OCI-LY1 (cell line): ENCODE measurements at regions not wholly inside any gene's neighbourhood (a gene's known extent, or its start where the extent isn't known, plus 50 kb on each side); places are given as distances from the start of the nearest gene placed in this dataset.

ENCODE experiments used
- H2AFZ ChIP-seq: fragments of 200-600 bp; sonication (generic), shearing (Covaris generic); 2 replicates; pipeline ENCODE4 v1.6.0; 2014; ENCODE audit warnings: antibody characterized with exemption, mild to moderate bottlenecking, low read length
- H3F3A ChIP-seq: fragments of 200-600 bp; sonication (generic), shearing (Covaris generic); 2 replicates; pipeline ENCODE4 v1.6.0; 2014; ENCODE audit warnings: mild to moderate bottlenecking, antibody characterized with exemption, low read length, moderate library complexity; ENCODE audit not compliant: insufficient read depth
- H3K27ac ChIP-seq: fragments of 200-600 bp; sonication (generic); 2 replicates; pipeline ENCODE4 v1.5.1; 2014; ENCODE audit warnings: low read length, mixed run types, mild to moderate bottlenecking, low read depth; ENCODE audit not compliant: poor library complexity, severe bottlenecking
- H3K27me3 ChIP-seq: fragments of 200-600 bp; sonication (generic); 2 replicates; pipeline ENCODE4 v1.6.0; 2014; ENCODE audit warnings: antibody characterized with exemption, mild to moderate bottlenecking, low read length, moderate library complexity; ENCODE audit not compliant: insufficient read depth
- H3K36me3 ChIP-seq: fragments of 200-600 bp; sonication (generic); 2 replicates; pipeline ENCODE4 v1.6.1; 2014; ENCODE audit warnings: mild to moderate bottlenecking, antibody characterized with exemption, low read length, moderate library complexity, mixed read lengths; ENCODE audit not compliant: insufficient read depth
- H3K4me1 ChIP-seq: fragments of 200-600 bp; sonication (generic); 2 replicates; pipeline ENCODE4 v1.5.1; 2014; ENCODE audit warnings: mild to moderate bottlenecking, low read length, moderate library complexity; ENCODE audit not compliant: insufficient read depth, severe bottlenecking
- H3K4me2 ChIP-seq: fragments of 200-600 bp; sonication (generic), shearing (Covaris generic); 2 replicates; pipeline ENCODE4 v1.6.1; 2014; ENCODE audit warnings: low read length
- H3K4me3 ChIP-seq: fragments of 200-600 bp; sonication (generic); 2 replicates; pipeline ENCODE4 v1.5.1; 2014; ENCODE audit warnings: low read length, low read depth, mild to moderate bottlenecking, mixed read lengths; ENCODE audit not compliant: poor library complexity, severe bottlenecking
- H3K79me2 ChIP-seq: fragments of 200-600 bp; shearing (Covaris generic); 2 replicates; pipeline ENCODE4 v1.6.1; 2016; ENCODE audit warnings: mixed run types, low read length, mixed read lengths; ENCODE audit not compliant: insufficient read depth
- H3K9ac ChIP-seq: fragments of 200-600 bp; sonication (generic), shearing (Covaris generic); 2 replicates; pipeline ENCODE4 v1.6.1; 2014; ENCODE audit warnings: mild to moderate bottlenecking, low read length, mixed read lengths
- H3K9me2 ChIP-seq: fragments of 200-600 bp; sonication (generic), shearing (Covaris generic); 2 replicates; pipeline ENCODE4 v1.6.1; 2014; ENCODE audit warnings: low read depth, mild to moderate bottlenecking, low read length, mixed read lengths
- H3K9me3 ChIP-seq: fragments of 200-600 bp; shearing (Covaris generic); 2 replicates; pipeline ENCODE4 v1.6.1; 2014; ENCODE audit warnings: low read length, mixed read lengths
- H4K20me1 ChIP-seq: fragments of 200-600 bp; sonication (generic), shearing (Covaris generic); 2 replicates; pipeline ENCODE4 v1.6.0; 2016; ENCODE audit warnings: mild to moderate bottlenecking, low read length; ENCODE audit not compliant: insufficient read depth
- EZH2 ChIP-seq: fragments of 200-600 bp; sonication (generic), shearing (Covaris generic); IDR thresholded peaks from 2 replicates; pipeline ENCODE4 v1.8.0; 2017; ENCODE audit warnings: borderline replicate concordance, mixed run types, mild to moderate bottlenecking, antibody characterized with exemption, low read length, moderate library complexity, mixed read lengths
- TF ChIP-seq, protein P1 (sequence below): fragments of 200-600 bp; sonication (generic), shearing (Covaris generic); IDR thresholded peaks from 2 replicates; pipeline ENCODE4 v1.5.1; 2017; ENCODE audit warnings: mild to moderate bottlenecking, antibody characterized with exemption, low read length, moderate library complexity, mixed read lengths

DNA sequence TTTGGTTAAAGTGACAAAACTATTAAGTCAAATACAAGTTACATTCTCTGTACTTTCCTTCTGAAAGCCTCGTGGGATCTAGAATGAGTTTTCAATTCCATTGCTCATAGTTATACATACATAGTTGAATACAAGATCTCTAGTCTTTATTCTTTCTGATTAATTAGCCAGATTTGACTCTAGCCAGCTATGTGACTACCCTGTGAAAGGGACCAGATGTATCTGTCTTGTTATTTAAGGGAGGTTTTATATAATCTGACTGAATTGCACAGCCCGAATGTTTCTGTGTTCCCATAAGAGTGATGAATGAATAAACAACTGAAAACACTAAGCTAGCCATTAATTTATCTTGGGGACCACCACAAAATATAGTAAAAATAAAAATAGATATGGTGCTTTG is 166.7 kb downstream of the TMEM167A start:
- Histone ChIP-seq H3K4me2 (no peak overlapping the region), H3K9me3 (no peaks in the 10 kb centered on the region), H3K9me2 (no peaks in the 10 kb centered on the region), H3K4me3 (no peak overlapping the region), H3K36me3 (no peaks in the 10 kb centered on the region), H3K9ac (no peak overlapping the region), H3K27ac (no peak overlapping the region), H3K4me1 (no peaks in the 10 kb centered on the region), H3F3A (no peaks in the 10 kb centered on the region), H2AFZ (no peak overlapping the region), H4K20me1 (no peaks in the 10 kb centered on the region), H3K79me2 (no peaks in the 10 kb centered on the region), H3K27me3 (no peaks in the 10 kb centered on the region)
- no peak for TF ChIP-seq EZH2
- TF ChIP-seq, protein P1, sequence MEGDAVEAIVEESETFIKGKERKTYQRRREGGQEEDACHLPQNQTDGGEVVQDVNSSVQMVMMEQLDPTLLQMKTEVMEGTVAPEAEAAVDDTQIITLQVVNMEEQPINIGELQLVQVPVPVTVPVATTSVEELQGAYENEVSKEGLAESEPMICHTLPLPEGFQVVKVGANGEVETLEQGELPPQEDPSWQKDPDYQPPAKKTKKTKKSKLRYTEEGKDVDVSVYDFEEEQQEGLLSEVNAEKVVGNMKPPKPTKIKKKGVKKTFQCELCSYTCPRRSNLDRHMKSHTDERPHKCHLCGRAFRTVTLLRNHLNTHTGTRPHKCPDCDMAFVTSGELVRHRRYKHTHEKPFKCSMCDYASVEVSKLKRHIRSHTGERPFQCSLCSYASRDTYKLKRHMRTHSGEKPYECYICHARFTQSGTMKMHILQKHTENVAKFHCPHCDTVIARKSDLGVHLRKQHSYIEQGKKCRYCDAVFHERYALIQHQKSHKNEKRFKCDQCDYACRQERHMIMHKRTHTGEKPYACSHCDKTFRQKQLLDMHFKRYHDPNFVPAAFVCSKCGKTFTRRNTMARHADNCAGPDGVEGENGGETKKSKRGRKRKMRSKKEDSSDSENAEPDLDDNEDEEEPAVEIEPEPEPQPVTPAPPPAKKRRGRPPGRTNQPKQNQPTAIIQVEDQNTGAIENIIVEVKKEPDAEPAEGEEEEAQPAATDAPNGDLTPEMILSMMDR, result no peak

GRCh38 chr5:82909771-82910170 is 167.4 kb downstream of the TMEM167A start:
- Histone ChIP-seq H3K27me3 (no peaks in the 10 kb centered on the region), H3K36me3 (no peaks in the 10 kb centered on the region), H3K79me2 (no peaks in the 10 kb centered on the region), H3K9me2 (no peaks in the 10 kb centered on the region), H3F3A (no peaks in the 10 kb centered on the region), H3K4me2 (no peak overlapping the region), H3K4me3 (no peak overlapping the region), H3K4me1 (no peaks in the 10 kb centered on the region), H2AFZ (no peak overlapping the region), H4K20me1 (no peaks in the 10 kb centered on the region), H3K9ac (no peak overlapping the region), H3K27ac (no peak overlapping the region), H3K9me3 (no peaks in the 10 kb centered on the region)
- TF ChIP-seq, protein P1, result no peak
- TF ChIP-seq EZH2, result no peak

- Histone ChIP-seq H3F3A (no peaks in the 10 kb centered on the region), H3K9me3 (0 out of 2 replicates have a peak, but pooled peaks cover 2% of the 10 kb centered on the region), H3K27ac (no peak overlapping the region), H3K4me1 (no peaks in the 10 kb centered on the region), H4K20me1 (no peaks in the 10 kb centered on the region), H3K4me3 (no peak overlapping the region), H3K79me2 (no peaks in the 10 kb centered on the region), H3K9me2 (no peaks in the 10 kb centered on the region), H2AFZ (no peak overlapping the region; the same call in 1 of the 2 replicates), H3K9ac (no peak overlapping the region), H3K4me2 (no peak overlapping the region), H3K27me3 (no peaks in the 10 kb centered on the region), H3K36me3 (no peaks in the 10 kb centered on the region)
- no peak for TF ChIP-seq EZH2
- TF ChIP-seq, protein P1, result no peak
Observed at GRCh38 chr5:82905986-82906385, 171.2 kb downstream of the TMEM167A start.
